ENCODE measurements at regions not wholly inside any gene's neighbourhood (a gene's known extent, or its start where the extent isn't known, plus 50 kb on each side); places are given as distances from the start of the nearest gene placed in this dataset.

DNA sequence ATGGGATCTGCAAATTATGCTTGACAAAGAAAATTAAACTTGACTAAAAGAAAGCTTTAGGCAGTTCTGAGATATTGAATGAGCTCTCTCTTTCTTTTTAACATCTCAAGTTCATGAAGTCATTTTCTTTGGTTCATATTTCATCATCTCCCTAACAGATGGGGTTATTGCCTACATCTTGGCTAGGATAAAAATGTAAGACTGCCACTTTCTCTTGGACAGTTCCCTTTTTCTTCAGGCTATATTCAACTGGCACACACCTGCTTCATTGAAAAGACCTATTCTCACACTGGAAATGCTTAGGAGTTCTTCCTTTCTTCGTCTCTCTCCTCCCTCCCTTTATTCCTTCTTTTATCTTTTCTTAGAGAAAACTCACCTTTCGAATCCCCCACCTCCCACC lies 355.9 kb upstream of the SEL1L start:
- Histone ChIP-seq H3K27ac (no peak overlapping the region), H3K27me3 (no peaks in the 10 kb centered on the region), H3K36me3 (no peaks in the 10 kb centered on the region), H3K4me1 (no peaks in the 10 kb centered on the region), H3K9me3 (replicated peaks) (no peaks in the 10 kb centered on the region), H3K4me3 (no peak overlapping the region)
- no peak for DNase-seq

GRCh38 chr14:81890020-81890419 lies 356.4 kb upstream of the SEL1L start:
- no peaks in the 10 kb centered on the region for H3K4me1 ChIP-seq
- no peaks in the 10 kb centered on the region for H3K9me3 ChIP-seq (replicated peaks)
- H3K27me3 ChIP-seq: no peaks in the 10 kb centered on the region
- no peaks in the 10 kb centered on the region for H3K36me3 ChIP-seq
- no peak overlapping the region for H3K27ac ChIP-seq
- DNase-seq: no peak
- H3K4me3 ChIP-seq: no peak overlapping the region

- H3K4me3 ChIP-seq: no peak overlapping the region
- DNase-seq: no peak
- no peaks in the 10 kb centered on the region for H3K4me1 ChIP-seq
- H3K27ac ChIP-seq: no peak overlapping the region
- no peaks in the 10 kb centered on the region for H3K27me3 ChIP-seq
- H3K9me3 ChIP-seq (replicated peaks): no peaks in the 10 kb centered on the region
- H3K36me3 ChIP-seq: no peaks in the 10 kb centered on the region
Observed at GRCh38 chr14:81903477-81903876, 369.8 kb upstream of the SEL1L start.

DNA sequence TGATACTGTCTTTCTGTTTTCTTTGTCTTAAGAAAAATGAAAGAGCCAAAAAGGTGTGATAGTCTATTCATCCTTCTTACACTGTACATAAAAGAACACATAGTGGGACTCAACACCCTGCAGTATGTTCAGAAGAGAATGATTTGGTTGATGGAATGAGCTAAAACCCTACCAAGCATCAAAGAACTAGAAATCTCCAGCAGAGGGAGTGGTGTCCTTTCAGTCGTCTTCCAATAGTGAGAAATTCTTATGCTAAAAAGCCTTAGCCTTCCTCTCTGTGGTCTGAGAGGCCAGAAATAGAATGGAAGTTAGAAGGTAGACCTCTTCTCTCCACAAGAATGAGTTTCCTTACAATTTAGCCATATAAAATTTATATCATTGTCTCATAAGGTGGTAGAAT lies 393.4 kb upstream of the SEL1L start:
- no peaks in the 10 kb centered on the region for H3K27me3 ChIP-seq
- no peak overlapping the region for H3K4me3 ChIP-seq
- no peaks in the 10 kb centered on the region for H3K4me1 ChIP-seq
- H3K9me3 ChIP-seq (replicated peaks): no peaks in the 10 kb centered on the region
- H3K36me3 ChIP-seq: no peaks in the 10 kb centered on the region
- no peak overlapping the region for H3K27ac ChIP-seq
- DNase-seq: peak in 1 of 2 experiments; percentile 11

GRCh38 chr14:81931828-81932227 lies 398.2 kb upstream of the SEL1L start:
- no peaks in the 10 kb centered on the region for H3K4me1 ChIP-seq
- no peaks in the 10 kb centered on the region for H3K9me3 ChIP-seq (replicated peaks)
- no peak overlapping the region for H3K4me3 ChIP-seq
- no peaks in the 10 kb centered on the region for H3K36me3 ChIP-seq
- no peaks in the 10 kb centered on the region for H3K27me3 ChIP-seq
- no peak overlapping the region for H3K27ac ChIP-seq
- no peak for DNase-seq

DNA sequence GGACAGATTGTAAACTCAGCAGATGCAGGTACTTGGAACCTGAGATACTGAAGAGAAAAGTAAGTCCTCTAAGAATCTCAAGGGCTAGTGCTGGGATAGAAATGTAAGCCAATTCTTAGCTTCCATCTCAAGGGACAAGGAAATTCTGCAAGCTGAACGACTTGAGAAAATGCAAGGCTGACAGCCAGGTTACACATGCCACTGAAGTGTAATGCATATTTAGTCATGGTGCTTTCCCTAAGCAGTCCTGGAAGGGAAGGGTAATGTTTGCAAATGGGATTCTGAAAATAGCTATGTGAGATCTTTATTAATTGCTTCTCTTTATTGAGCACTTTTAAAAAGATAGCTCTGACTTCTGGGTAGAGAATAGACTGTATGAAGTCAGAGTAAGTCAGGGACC lies 402.7 kb upstream of the SEL1L start:
- peaks cover 7% of the 10 kb centered on the region; the same call in 1 of the 2 replicates for H3K4me1 ChIP-seq
- DNase-seq: no peak
- no peak overlapping the region for H3K27ac ChIP-seq
- no peaks in the 10 kb centered on the region for H3K27me3 ChIP-seq
- H3K4me3 ChIP-seq: no peak overlapping the region
- no peaks in the 10 kb centered on the region for H3K36me3 ChIP-seq
- H3K9me3 ChIP-seq (replicated peaks): no peaks in the 10 kb centered on the region

DNA sequence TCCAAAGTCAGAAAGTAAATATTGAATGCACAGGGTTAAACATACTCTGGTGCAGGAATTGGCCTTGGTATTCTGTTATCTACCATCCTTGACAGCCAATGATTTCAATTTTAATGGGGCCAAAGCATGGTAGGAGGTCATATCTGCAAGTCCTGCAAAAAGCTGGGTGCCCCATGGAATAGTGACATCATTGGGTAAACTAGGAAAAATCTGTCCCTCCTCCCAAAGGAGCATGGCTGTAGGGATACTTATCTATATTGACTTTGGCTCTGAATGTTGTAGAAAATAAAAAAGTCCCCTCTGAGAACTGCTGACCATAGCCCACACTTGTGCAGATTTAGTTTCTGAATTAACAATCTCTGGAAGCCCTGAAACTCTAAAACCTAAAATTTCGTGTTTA lies 403.2 kb upstream of the SEL1L start:
- no peak for DNase-seq
- Histone ChIP-seq H3K4me3 (no peak overlapping the region), H3K27ac (no peak overlapping the region), H3K4me1 (peaks cover 7% of the 10 kb centered on the region; the same call in 1 of the 2 replicates), H3K27me3 (no peaks in the 10 kb centered on the region), H3K36me3 (no peaks in the 10 kb centered on the region), H3K9me3 (replicated peaks) (no peaks in the 10 kb centered on the region)

GRCh38 chr14:81938341-81938740 lies 404.7 kb upstream of the SEL1L start:
- no peak overlapping the region for H3K4me3 ChIP-seq
- H3K36me3 ChIP-seq: no peaks in the 10 kb centered on the region
- H3K27me3 ChIP-seq: no peaks in the 10 kb centered on the region
- no peaks in the 10 kb centered on the region for H3K9me3 ChIP-seq (replicated peaks)
- no peak overlapping the region for H3K27ac ChIP-seq
- DNase-seq: no peak
- H3K4me1 ChIP-seq: peaks cover 7% of the 10 kb centered on the region; the same call in 1 of the 2 replicates

DNA sequence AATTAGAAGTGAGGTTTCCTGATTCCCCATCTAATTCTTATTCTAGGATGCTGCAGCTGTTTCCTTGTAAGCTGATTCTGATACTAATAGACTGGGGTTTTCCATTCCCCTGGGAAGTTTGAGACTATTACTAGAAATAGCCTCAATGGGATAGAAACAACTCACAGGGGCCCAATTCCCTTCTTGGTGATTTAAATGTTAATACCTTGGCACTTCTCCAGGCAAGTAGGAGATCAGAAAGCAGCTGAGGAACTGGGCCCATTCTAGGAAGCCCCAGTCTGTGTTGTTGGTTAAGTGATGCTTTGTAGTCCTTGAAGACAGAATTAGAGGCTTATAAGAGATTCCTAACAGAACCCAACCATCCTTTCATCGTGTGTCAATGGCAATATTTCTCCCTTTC lies 407.0 kb upstream of the SEL1L start:
- DNase-seq: peak; percentile 17 to 65
- H3K27me3 ChIP-seq: no peaks in the 10 kb centered on the region

GRCh38 chr14:81942071-81942470 lies 408.4 kb upstream of the SEL1L start:
- H3K36me3 ChIP-seq: no peaks in the 10 kb centered on the region
- peaks cover 11% of the 10 kb centered on the region; the same call in 1 of the 2 replicates for H3K4me1 ChIP-seq
- H3K9me3 ChIP-seq (replicated peaks): no peaks in the 10 kb centered on the region
- DNase-seq: no peak
- no peak overlapping the region for H3K27ac ChIP-seq
- no peaks in the 10 kb centered on the region for H3K27me3 ChIP-seq
- no peak overlapping the region for H3K4me3 ChIP-seq

More for the DNA sequence above, 407.0 kb upstream of the SEL1L start:
- Histone ChIP-seq H3K36me3 (no peaks in the 10 kb centered on the region), H3K4me3 (no peak overlapping the region), H3K27ac (no peak overlapping the region), H3K4me1 (peaks cover 7% of the 10 kb centered on the region; the same call in 1 of the 2 replicates), H3K9me3 (replicated peaks) (no peaks in the 10 kb centered on the region)

GRCh38 chr14:81946375-81946774 lies 412.7 kb upstream of the SEL1L start:
- H3K27ac ChIP-seq: no peak overlapping the region
- no peaks in the 10 kb centered on the region for H3K27me3 ChIP-seq
- no peaks in the 10 kb centered on the region for H3K36me3 ChIP-seq
- H3K4me1 ChIP-seq: peaks cover 7% of the 10 kb centered on the region; the same call in 1 of the 2 replicates
- DNase-seq: no peak
- H3K9me3 ChIP-seq (replicated peaks): no peaks in the 10 kb centered on the region
- H3K4me3 ChIP-seq: no peak overlapping the region

GRCh38 chr14:81946834-81947798 lies 413.5 kb upstream of the SEL1L start:
- Histone ChIP-seq H3K4me3 (no peak overlapping the region), H3K27me3 (no peaks in the 10 kb centered on the region), H3K36me3 (no peaks in the 10 kb centered on the region), H3K4me1 (peaks cover 7% of the 10 kb centered on the region; the same call in 1 of the 2 replicates), H3K27ac (peak overlapping the region; percentile 19; the same call in 1 of the 2 replicates), H3K9me3 (replicated peaks) (no peaks in the 10 kb centered on the region)
- DNase-seq: peak; percentile 30 to 83

DNA sequence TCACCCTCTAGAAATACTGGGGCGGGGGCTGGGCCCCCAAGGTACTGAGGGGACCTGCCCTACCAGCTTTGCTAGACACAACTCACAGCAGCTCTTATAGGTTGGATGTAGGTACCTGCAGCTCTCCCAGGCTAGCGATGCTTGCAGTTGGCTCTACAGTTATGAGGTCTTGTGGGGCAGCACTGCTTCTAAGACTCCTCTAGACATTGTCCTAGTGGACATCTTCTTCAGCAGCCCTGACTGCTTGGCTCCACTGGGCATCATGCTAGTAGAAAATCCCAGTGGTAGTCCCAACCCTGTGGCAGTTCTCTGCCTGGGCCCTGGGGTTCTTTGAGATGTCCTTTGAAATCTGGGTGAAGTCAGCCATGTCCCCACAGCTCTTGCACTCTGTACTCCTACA lies 419.3 kb upstream of the SEL1L start:
- Histone ChIP-seq H3K9me3 (replicated peaks) (no peaks in the 10 kb centered on the region), H3K4me3 (no peak overlapping the region)

GRCh38 chr14:81953419-81953818 lies 419.8 kb upstream of the SEL1L start:
- no peaks in the 10 kb centered on the region for H3K27me3 ChIP-seq
- DNase-seq: no peak
- H3K27ac ChIP-seq: no peak overlapping the region
- no peaks in the 10 kb centered on the region for H3K36me3 ChIP-seq
- no peak overlapping the region for H3K4me3 ChIP-seq
- H3K9me3 ChIP-seq (replicated peaks): no peaks in the 10 kb centered on the region
- no peaks in the 10 kb centered on the region for H3K4me1 ChIP-seq

More for the DNA sequence above, 419.3 kb upstream of the SEL1L start:
- no peaks in the 10 kb centered on the region for H3K4me1 ChIP-seq
- H3K27me3 ChIP-seq: no peaks in the 10 kb centered on the region
- DNase-seq: no peak
- H3K27ac ChIP-seq: no peak overlapping the region
- H3K36me3 ChIP-seq: no peaks in the 10 kb centered on the region

DNA sequence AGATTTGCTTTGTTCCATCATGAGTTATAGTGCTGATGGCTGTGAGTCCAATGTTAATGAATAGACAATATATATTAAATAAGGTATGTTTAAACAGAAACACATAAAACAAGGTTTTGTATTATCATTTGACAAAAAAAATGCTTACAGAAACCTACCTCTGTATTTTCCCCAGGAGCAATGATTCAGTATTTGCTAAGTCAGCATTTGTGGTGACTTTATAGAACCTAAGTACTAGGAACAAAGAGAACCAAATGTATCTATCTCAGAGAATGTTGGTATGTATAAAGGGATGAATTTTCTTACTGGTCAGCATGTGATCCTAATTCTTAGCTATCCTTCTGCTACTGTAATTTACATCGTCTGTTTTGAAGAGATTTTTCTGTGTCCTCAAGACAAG lies 421.5 kb upstream of the SEL1L start:
- no peak overlapping the region for H3K4me3 ChIP-seq
- no peaks in the 10 kb centered on the region for H3K36me3 ChIP-seq
- no peaks in the 10 kb centered on the region for H3K9me3 ChIP-seq (replicated peaks)
- no peak for DNase-seq
- no peaks in the 10 kb centered on the region for H3K27me3 ChIP-seq
- no peak overlapping the region for H3K27ac ChIP-seq
- H3K4me1 ChIP-seq: no peaks in the 10 kb centered on the region
